GM23338 (cell line): ENCODE measurements at regions not wholly inside any gene's neighbourhood (a gene's known extent, or its start where the extent isn't known, plus 50 kb on each side); places are given as distances from the start of the nearest gene placed in this dataset.

Source experiments
- ATAC-seq: fragments of 200-7000 bp; cut with Tn5 transposase; 3 replicates; pipeline ENCODE4 v1.9.1; 2020
- DNase-seq: peaks from one replicate; pipeline ENCODE4 v3.0.0-alpha.2; 2015; ENCODE audit warnings: low spot score
- H2AFZ ChIP-seq: fragments of 200-600 bp; sonication (generic); 2 replicates; pipeline ENCODE4 v1.8.0; 2016; ENCODE audit warnings: antibody characterized with exemption, mild to moderate bottlenecking, moderate library complexity
- H3F3A ChIP-seq: fragments of 200-600 bp; sonication (generic); replicated peaks from 2 replicates; pipeline ENCODE4 v1.8.0; 2017; ENCODE audit warnings: antibody characterized with exemption, mixed run types, low read depth
- H3K27ac ChIP-seq: fragments of 200-600 bp; sonication (generic); 2 replicates; pipeline ENCODE4 v1.6.1; 2016; ENCODE audit warnings: low read depth
- H3K27me3 ChIP-seq: fragments of 200-600 bp; sonication (generic); 2 replicates; pipeline ENCODE4 v1.8.0; 2016; ENCODE audit warnings: mild to moderate bottlenecking, mixed run types, moderate library complexity; ENCODE audit not compliant: insufficient read depth
- H3K36me3 ChIP-seq: fragments of 200-600 bp; sonication (generic); 2 replicates; pipeline ENCODE4 v1.8.0; 2016; ENCODE audit warnings: mild to moderate bottlenecking; ENCODE audit not compliant: insufficient read depth
- H3K4me1 ChIP-seq: fragments of 200-600 bp; sonication (generic); 2 replicates; pipeline ENCODE4 v1.8.0; 2016; ENCODE audit warnings: mild to moderate bottlenecking, moderate library complexity; ENCODE audit not compliant: insufficient read depth
- H3K4me2 ChIP-seq: fragments of 200-600 bp; sonication (generic); 2 replicates; pipeline ENCODE4 v1.7.1; 2017; ENCODE audit warnings: mixed run types
- H3K4me3 ChIP-seq: fragments of 200-600 bp; sonication (generic); 2 replicates; pipeline ENCODE4 v1.6.1; 2016; ENCODE audit warnings: mixed run types
- H3K79me2 ChIP-seq: fragments of 200-600 bp; sonication (generic); replicated peaks from 2 replicates; pipeline ENCODE4 v1.8.0; 2017; ENCODE audit warnings: mild to moderate bottlenecking; ENCODE audit not compliant: insufficient read depth
- H3K9me2 ChIP-seq: fragments of 200-600 bp; sonication (generic); 2 replicates; pipeline ENCODE4 v1.8.0; 2017; ENCODE audit not compliant: insufficient read depth
- H4K20me1 ChIP-seq: fragments of 200-600 bp; sonication (generic); replicated peaks from 2 replicates; pipeline ENCODE4 v1.8.0; 2017; ENCODE audit warnings: mild to moderate bottlenecking; ENCODE audit not compliant: insufficient read depth
- H3K27ac Mint-ChIP-seq: 2 replicates; pipeline ENCODE4 v1.8.0; 2020; ENCODE audit warnings: inconsistent platforms, mild to moderate bottlenecking, moderate library complexity, mixed read lengths
- H3K27me3 Mint-ChIP-seq: 3 replicates; pipeline ENCODE4 v1.8.0; 2022; ENCODE audit warnings: low read depth, mild to moderate bottlenecking, moderate library complexity, mixed read lengths, inconsistent platforms; ENCODE audit not compliant: insufficient read depth, poor library complexity
- H3K36me3 Mint-ChIP-seq: 3 replicates; pipeline ENCODE4 v1.8.0; 2021; ENCODE audit warnings: low read depth, mild to moderate bottlenecking, inconsistent platforms, moderate library complexity, mixed read lengths
- H3K4me1 Mint-ChIP-seq: 3 replicates; pipeline ENCODE4 v1.8.0; 2020; ENCODE audit warnings: mild to moderate bottlenecking, inconsistent platforms, mixed read lengths
- H3K4me3 Mint-ChIP-seq: 3 replicates; pipeline ENCODE4 v1.8.0; 2021; ENCODE audit warnings: moderate library complexity, mild to moderate bottlenecking, inconsistent platforms, mixed read lengths
- H3K9me3 Mint-ChIP-seq: 3 replicates; pipeline ENCODE4 v1.8.0; 2020; ENCODE audit warnings: moderate library complexity, mild to moderate bottlenecking, inconsistent platforms, mixed read lengths
- CREB1 ChIP-seq: fragments of 250-450 bp; sonication (Bioruptor Pico); IDR thresholded peaks from 2 replicates; pipeline ENCODE4 v1.5.0; 2020; ENCODE audit warnings: low read depth, mild to moderate bottlenecking, moderate library complexity
- EZH2 ChIP-seq: fragments of 200-600 bp; sonication (generic); IDR thresholded peaks from one replicate; pipeline ENCODE4 v1.8.0; 2017; ENCODE audit warnings: antibody characterized with exemption, mild to moderate bottlenecking, low read depth; ENCODE audit not compliant: unreplicated experiment
- EZH2phosphoT487 ChIP-seq: fragments of 200-600 bp; sonication (generic); IDR thresholded peaks from one replicate; pipeline ENCODE4 v1.8.1; 2018; ENCODE audit warnings: antibody characterized with exemption; ENCODE audit not compliant: unreplicated experiment
- JUNB ChIP-seq: IDR thresholded peaks from one replicate; pipeline ENCODE4 v1.6.1; 2016; ENCODE audit warnings: antibody characterized with exemption; ENCODE audit not compliant: unreplicated experiment
- NANOG ChIP-seq: IDR thresholded peaks from 2 replicates; pipeline ENCODE4 v1.6.1; 2016; ENCODE audit warnings: antibody characterized with exemption, borderline replicate concordance
- POLR2AphosphoS5 ChIP-seq: IDR thresholded peaks from 2 replicates; pipeline ENCODE4 v1.6.1; 2016; ENCODE audit warnings: antibody characterized with exemption, low read depth
- REST ChIP-seq: IDR thresholded peaks from one replicate; pipeline ENCODE4 v1.6.1; 2018; ENCODE audit warnings: antibody characterized with exemption; ENCODE audit not compliant: unreplicated experiment
- STAT1 ChIP-seq: IDR thresholded peaks from one replicate; pipeline ENCODE4 v1.6.1; 2016; ENCODE audit warnings: antibody characterized with exemption; ENCODE audit not compliant: unreplicated experiment
- ZNF114 ChIP-seq: fragments of 250-450 bp; sonication (Bioruptor Pico); IDR thresholded peaks from 2 replicates; pipeline ENCODE4 v1.5.0; 2020; ENCODE audit warnings: mild to moderate bottlenecking, moderate library complexity
- ZNF331 ChIP-seq: fragments of 250-450 bp; sonication (Bioruptor Pico); IDR thresholded peaks from 2 replicates; pipeline ENCODE4 v1.5.0; 2020; ENCODE audit warnings: low read depth, mild to moderate bottlenecking, moderate library complexity
- TF ChIP-seq, protein P1 (sequence below), 2 experiments: fragments of 200-600 bp in 1 of 2; sonication (generic) in 1 of 2; conservative IDR thresholded peaks; 2 replicates each; pipeline versions ENCODE4 v1.5.1 to v1.6.1; 2016 to 2017; ENCODE audit warnings: antibody characterized with exemption in 2 of 2, low read depth in 2 of 2, mild to moderate bottlenecking in 2 of 2, moderate library complexity in 1 of 2
- TF ChIP-seq, protein P2 (sequence below): IDR thresholded peaks from 2 replicates; pipeline ENCODE4 v1.6.1; 2016; ENCODE audit warnings: antibody characterized with exemption
- TF ChIP-seq, protein P3 (sequence below): fragments of 250-450 bp; sonication (Bioruptor Pico); IDR thresholded peaks from 2 replicates; pipeline ENCODE4 v1.5.0; 2020; ENCODE audit warnings: mild to moderate bottlenecking, moderate library complexity

DNA sequence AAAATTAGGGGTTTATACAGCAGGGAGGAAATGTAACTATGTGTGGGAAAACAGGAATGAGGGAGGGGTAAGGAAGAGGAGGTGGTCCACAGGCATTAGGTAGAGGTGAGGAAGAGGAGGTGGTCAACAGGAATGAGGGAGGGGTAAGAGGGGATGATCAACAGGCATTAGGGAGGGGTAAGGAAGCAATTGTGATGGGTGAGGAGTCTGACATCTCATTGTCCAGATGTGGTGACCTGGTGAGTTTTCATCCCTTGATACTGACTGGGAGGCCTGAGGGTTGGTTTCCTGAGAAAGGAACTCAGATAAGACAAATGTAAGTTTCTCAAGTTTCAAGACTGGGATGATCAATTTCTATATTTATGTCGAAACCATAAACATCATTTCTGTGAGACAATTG, 206.2 kb upstream of the C16orf82 start:
- Histone ChIP-seq H3K4me3 (no peak overlapping the region), H3K4me1 (no peaks in the 10 kb centered on the region), H3K4me2 (no peak overlapping the region), H3K79me2 (no peaks in the 10 kb centered on the region), H3F3A (no peaks in the 10 kb centered on the region), H3K36me3 (no peaks in the 10 kb centered on the region), H3K27me3 (no peaks in the 10 kb centered on the region), H2AFZ (no peak overlapping the region), H3K9me2 (no peaks in the 10 kb centered on the region), H3K27ac (no peak overlapping the region), H4K20me1 (no peaks in the 10 kb centered on the region)
- DNase-seq (no peak), ATAC-seq (no peak)
- H3K4me3 Mint-ChIP-seq = no peak overlapping the region
- H3K9me3 Mint-ChIP-seq = peaks cover 94% of the 10 kb centered on the region
- peaks cover 31% of the 10 kb centered on the region for H3K36me3 Mint-ChIP-seq
- no peak overlapping the region for H3K27ac Mint-ChIP-seq
- peaks cover 5% of the 10 kb centered on the region for H3K27me3 Mint-ChIP-seq
- TF ChIP-seq POLR2AphosphoS5 = no peak
- no peak for TF ChIP-seq CREB1 (CRISPR knock-in tag)
- no peak for TF ChIP-seq EZH2phosphoT487
- TF ChIP-seq, protein P1, sequence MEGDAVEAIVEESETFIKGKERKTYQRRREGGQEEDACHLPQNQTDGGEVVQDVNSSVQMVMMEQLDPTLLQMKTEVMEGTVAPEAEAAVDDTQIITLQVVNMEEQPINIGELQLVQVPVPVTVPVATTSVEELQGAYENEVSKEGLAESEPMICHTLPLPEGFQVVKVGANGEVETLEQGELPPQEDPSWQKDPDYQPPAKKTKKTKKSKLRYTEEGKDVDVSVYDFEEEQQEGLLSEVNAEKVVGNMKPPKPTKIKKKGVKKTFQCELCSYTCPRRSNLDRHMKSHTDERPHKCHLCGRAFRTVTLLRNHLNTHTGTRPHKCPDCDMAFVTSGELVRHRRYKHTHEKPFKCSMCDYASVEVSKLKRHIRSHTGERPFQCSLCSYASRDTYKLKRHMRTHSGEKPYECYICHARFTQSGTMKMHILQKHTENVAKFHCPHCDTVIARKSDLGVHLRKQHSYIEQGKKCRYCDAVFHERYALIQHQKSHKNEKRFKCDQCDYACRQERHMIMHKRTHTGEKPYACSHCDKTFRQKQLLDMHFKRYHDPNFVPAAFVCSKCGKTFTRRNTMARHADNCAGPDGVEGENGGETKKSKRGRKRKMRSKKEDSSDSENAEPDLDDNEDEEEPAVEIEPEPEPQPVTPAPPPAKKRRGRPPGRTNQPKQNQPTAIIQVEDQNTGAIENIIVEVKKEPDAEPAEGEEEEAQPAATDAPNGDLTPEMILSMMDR (conservative IDR thresholded peaks at IDR 0.05; ENCODE audit: low read depth in 2 of 2) = no peak
- TF ChIP-seq ZNF114 (CRISPR knock-in tag) = no peak
- TF ChIP-seq JUNB = no peak
- TF ChIP-seq, protein P2, sequence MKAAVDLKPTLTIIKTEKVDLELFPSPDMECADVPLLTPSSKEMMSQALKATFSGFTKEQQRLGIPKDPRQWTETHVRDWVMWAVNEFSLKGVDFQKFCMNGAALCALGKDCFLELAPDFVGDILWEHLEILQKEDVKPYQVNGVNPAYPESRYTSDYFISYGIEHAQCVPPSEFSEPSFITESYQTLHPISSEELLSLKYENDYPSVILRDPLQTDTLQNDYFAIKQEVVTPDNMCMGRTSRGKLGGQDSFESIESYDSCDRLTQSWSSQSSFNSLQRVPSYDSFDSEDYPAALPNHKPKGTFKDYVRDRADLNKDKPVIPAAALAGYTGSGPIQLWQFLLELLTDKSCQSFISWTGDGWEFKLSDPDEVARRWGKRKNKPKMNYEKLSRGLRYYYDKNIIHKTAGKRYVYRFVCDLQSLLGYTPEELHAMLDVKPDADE = no peak
- no peak for TF ChIP-seq REST
- no peak for TF ChIP-seq EZH2
- TF ChIP-seq ZNF331 (CRISPR knock-in tag) = no peak
- TF ChIP-seq NANOG = no peak
- TF ChIP-seq, protein P3, sequence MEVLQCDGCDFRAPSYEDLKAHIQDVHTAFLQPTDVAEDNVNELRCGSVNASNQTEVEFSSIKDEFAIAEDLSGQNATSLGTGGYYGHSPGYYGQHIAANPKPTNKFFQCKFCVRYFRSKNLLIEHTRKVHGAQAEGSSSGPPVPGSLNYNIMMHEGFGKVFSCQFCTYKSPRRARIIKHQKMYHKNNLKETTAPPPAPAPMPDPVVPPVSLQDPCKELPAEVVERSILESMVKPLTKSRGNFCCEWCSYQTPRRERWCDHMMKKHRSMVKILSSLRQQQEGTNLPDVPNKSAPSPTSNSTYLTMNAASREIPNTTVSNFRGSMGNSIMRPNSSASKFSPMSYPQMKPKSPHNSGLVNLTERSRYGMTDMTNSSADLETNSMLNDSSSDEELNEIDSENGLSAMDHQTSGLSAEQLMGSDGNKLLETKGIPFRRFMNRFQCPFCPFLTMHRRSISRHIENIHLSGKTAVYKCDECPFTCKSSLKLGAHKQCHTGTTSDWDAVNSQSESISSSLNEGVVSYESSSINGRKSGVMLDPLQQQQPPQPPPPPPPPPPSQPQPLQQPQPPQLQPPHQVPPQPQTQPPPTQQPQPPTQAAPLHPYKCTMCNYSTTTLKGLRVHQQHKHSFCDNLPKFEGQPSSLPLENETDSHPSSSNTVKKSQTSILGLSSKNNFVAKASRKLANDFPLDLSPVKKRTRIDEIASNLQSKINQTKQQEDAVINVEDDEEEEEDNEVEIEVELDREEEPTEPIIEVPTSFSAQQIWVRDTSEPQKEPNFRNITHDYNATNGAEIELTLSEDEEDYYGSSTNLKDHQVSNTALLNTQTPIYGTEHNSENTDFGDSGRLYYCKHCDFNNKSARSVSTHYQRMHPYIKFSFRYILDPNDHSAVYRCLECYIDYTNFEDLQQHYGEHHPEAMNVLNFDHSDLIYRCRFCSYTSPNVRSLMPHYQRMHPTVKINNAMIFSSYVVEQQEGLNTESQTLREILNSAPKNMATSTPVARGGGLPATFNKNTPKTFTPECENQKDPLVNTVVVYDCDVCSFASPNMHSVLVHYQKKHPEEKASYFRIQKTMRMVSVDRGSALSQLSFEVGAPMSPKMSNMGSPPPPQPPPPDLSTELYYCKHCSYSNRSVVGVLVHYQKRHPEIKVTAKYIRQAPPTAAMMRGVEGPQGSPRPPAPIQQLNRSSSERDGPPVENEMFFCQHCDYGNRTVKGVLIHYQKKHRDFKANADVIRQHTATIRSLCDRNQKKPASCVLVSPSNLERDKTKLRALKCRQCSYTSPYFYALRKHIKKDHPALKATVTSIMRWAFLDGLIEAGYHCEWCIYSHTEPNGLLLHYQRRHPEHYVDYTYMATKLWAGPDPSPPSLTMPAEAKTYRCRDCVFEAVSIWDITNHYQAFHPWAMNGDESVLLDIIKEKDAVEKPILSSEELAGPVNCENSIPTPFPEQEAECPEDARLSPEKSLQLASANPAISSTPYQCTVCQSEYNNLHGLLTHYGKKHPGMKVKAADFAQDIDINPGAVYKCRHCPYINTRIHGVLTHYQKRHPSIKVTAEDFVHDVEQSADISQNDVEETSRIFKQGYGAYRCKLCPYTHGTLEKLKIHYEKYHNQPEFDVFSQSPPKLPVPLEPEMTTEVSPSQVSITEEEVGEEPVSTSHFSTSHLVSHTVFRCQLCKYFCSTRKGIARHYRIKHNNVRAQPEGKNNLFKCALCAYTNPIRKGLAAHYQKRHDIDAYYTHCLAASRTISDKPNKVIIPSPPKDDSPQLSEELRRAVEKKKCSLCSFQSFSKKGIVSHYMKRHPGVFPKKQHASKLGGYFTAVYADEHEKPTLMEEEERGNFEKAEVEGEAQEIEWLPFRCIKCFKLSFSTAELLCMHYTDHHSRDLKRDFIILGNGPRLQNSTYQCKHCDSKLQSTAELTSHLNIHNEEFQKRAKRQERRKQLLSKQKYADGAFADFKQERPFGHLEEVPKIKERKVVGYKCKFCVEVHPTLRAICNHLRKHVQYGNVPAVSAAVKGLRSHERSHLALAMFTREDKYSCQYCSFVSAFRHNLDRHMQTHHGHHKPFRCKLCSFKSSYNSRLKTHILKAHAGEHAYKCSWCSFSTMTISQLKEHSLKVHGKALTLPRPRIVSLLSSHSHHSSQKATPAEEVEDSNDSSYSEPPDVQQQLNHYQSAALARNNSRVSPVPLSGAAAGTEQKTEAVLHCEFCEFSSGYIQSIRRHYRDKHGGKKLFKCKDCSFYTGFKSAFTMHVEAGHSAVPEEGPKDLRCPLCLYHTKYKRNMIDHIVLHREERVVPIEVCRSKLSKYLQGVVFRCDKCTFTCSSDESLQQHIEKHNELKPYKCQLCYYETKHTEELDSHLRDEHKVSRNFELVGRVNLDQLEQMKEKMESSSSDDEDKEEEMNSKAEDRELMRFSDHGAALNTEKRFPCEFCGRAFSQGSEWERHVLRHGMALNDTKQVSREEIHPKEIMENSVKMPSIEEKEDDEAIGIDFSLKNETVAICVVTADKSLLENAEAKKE (CRISPR knock-in tag) = no peak
- no peak for TF ChIP-seq STAT1
- H3K4me1 Mint-ChIP-seq = no peaks in the 10 kb centered on the region
